NCI-H2171 treated with DMSO at 0.1 percent for 48 hours (cell line): ENCODE measurements at regions not wholly inside any gene's neighbourhood (a gene's known extent, or its start where the extent isn't known, plus 50 kb on each side); places are given as distances from the start of the nearest gene placed in this dataset.

Experiments
- DNase-seq: peaks from one replicate; lab custom pipeline; 2025; lab: John Stamatoyannopoulos, UW

DNA sequence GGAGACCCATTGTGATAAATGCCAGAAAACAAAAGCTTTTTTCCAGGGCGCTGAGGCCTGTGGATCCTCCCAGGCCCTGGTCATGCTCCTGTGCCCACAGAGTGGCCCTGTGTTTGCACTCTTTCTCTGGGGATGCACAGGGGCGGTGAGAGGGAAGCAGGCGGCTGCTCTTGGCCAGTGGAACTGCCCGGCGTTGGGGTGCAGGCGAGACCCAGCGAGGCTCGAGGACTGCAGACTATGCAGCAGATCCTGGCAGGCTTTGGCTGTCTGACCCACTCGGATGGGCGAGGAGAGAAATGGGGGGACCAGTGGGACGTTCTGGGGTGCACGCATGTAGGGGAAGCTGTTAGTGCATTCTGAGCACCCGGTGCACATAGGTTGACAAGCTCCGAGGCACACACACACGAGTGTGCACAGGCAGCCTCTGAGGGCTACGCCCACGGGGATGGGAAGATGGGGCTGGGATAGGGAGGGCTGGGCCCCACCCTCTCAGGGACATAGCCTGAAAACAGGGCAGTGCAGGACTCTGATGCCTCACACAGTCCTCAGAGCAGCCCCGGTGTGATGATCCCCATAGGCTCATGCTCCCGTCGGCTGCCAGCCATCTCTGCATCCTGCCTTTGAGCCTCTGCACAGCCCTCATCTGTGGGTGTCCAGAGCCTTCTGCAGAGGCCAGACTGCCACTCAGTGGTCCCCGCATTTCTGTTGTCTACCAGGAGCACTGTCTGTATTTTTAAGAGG, 1233.5 kb downstream of the BRD1 start:
- DNase-seq = peak; percentile 51

DNA sequence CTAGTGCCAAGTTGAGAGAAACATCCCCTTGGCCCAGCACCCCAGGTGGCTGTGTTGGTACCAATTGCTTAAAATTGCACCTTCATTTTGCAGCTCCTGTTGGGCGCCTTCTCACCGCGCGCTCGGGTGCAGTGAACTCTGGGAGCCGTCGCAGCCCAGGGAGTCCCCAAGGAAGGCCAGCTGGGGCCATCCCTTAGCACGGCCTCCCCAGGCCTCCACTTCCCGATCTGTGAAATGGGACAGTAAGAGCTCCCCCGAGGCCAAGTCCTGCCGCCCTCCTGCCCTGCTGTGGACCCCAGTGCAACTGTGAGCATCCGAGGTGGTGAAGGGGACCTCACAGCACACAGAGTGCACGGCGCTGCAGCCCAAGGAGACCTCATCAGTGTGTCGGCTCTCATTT, 1234.1 kb downstream of the BRD1 start:
- DNase-seq = no peak

DNA sequence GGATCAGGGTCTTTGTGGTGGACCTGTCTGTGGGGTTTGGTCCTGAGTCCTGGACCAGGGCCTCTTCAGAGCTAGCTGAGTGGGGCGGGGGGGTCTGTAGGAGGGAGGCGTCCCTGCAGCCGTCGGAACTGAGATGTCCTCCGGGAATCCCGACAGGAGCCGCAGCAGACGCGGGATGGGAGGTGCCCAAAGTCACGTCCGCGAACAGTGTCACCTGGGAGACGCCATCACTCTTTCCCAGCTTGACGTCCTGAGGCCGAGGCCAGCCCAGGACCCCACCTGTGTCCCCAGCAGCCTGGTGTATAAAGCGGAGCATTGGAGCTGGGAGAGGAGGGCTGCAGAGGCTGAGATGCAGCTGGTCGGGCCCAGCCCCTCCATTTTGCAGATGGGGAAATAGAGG, 1234.7 kb downstream of the BRD1 start:
- DNase-seq = no peak

DNA sequence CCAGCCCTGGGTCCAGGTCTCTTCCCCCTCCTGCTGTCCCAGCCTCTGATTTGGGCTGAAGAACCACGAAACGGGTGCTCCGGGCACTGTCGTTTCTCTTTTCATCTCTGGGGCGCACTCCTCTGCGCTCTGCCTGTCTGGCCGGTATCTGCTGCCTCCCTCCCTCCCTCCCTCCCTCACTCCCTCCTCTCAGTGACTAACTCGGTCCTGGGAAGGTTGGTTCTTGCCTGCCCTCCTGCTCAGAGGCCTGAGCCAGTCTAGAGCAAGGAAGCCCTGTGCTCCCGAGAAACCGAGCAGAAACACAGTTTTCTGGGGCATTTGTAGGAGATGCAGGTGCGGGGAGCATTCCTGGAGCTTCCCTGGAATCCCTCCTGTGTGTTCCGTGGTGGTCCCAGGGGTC, 1235.2 kb downstream of the BRD1 start:
- DNase-seq = no peak

DNA sequence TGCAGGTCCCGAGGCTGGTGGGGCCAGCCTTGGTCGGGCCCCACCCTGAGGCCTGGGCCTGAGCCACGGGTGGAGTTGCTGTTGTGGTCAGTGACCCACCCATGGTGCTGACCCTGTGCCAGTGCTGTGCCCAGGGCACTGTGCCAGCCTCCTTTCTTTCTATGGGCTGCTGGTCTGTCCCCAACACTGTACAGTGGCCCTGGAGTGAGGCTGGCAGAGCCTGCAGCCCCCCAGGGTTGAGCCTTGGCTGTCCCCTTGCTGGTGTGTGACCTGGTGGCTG, 1235.7 kb downstream of the BRD1 start:
- no peak for DNase-seq

DNA sequence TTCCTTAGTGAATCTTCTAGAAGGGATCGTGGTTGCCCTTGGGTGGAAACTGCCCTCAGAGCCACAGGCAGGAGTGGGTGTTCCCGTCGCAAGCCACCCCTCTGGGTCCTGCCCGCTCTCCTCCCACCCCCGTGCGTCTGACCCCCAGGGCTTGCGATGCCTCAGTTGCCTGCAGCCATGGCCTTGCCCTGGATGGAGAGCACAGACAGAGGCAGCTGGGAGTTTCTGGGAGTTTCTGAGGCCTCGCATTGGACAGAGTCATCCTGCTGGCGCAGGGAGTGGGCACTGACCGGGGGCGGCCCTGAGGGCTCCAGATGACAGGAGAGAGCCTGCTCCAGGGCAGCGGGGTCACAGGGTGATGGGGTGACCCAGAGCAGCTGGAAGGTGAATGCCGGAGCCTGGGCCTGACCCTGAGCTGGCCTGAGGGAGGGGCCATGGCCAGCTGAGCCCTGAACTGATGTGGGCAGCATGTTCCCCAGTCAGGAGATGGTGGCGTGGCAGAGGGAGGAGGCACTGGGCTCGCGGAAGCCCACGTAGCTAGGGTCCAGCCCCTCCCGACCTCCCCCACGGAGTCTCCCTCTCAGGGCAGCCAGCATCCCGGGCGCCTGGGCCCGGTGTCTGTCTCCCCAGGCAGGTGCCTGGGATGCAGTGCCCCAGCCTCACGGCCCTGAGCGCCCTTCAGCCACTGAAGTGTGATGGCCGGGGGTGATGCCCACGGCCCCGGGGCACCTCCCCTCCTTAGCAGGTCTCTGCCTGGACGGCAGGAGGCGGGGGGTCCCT, 1236.2 kb downstream of the BRD1 start:
- DNase-seq = no peak

DNA sequence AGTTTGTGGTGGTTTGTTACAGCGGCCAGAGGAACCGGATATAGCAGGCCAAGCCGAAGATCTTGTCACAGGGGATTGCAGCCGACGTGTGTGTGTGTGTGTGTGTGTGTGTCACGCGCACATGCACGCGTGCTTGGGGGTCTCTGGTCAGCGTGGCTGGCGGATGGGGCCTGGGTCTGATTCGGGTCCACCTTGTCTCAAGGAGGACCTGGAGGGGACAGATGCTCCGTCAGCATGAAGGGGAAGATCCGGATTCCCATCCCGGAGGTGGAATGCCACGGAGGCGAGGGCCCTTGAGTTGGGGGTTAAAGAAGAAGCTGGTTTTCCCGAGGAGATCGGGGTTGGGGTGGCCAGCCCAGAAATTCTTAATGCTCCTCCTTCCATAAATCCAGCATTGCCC, 1237.8 kb downstream of the BRD1 start:
- no peak for DNase-seq

DNA sequence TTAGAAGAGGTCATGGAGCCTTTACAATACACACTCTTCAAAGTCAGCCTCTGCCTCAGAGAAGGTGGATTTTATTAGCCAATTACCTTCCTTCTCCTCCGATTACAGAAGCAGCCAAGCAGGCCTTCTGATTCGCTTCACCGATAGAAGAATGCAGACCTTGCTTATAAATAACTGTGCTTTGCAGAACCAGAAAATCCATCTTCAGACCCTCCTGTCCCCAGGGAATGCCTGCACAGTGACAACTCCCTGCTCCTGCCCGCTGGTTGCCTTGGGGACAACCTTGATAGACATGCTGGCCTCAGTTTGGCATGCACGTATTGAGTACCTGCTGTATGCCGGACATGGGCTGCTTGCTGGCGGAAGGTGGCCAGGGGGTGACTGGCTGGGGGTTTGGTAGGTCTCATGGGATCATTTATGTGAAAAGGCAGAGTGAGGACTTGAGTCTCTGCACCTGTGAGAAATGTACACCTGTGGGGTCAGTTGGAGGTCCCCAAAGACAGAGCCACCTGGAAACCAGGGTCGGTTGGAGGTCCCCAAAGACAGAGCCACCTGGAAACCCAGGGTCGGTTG, 1238.7 kb downstream of the BRD1 start:
- no peak for DNase-seq

DNA sequence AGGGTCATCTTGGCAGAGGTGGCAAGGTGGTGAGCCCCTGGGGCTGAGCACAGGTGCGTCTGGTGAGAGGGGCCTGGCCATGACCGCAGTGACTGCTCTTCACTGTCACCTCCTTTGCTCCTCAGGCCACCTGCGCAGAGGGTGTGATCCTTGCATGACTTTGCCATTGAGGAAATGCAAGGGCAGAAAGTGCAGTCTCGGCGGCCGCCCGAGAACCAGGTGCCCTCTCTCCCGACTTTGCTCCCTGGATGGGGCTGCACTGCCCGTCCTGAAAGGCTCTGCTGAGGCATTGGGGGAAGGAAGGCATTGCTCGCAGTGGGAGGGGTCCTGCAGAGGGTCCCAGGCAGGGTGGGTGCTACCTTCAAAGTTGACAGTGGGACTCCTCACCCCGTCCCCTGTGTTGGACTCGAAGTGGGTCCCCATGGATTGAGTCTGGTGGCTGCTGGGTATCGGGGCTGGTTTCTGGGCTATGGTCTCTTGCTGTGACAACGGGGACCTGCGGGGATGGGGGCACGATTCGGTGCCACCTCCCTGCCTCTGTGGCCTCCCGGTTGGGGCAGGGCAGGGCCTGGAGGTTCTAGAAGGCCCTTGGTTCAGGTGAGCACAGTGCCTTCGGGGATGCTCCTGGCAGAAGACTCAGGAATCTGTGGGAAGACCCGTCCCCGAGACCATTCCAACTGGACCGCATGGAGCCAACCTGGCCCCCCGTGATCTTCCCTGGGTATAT, 1239.4 kb downstream of the BRD1 start:
- DNase-seq = no peak

DNA sequence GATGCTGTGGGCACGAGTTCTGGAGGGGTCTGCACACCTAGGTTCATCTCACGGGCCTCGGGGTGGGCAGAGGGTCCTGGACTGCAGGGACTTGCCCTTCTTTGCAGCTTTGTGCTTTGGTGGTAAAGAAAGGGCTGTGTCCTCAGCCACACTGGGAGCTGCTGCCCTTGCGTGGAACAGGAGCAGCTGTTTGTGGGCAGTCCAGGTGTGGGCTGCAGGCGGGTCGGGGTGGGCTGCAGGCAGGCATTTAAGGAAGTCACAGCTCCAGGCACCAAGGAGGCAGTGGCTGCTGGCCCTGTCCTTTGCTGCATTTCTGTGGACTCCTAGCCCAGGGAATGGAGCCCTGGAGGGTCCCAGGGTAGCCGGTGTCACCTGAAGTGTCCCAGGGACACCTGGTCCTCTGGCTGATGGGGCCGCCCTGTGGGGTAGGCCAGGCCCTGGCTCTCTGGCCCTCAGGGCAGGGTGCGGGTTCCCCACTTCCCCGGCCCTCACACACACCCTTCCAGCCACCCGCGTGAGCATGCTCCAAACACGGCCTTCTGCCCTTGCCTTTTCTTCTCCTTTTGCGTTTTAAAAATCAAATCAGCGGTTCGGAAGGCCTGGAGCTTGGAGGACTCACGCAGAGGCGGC, 1240.3 kb downstream of the BRD1 start:
- DNase-seq = no peak

DNA sequence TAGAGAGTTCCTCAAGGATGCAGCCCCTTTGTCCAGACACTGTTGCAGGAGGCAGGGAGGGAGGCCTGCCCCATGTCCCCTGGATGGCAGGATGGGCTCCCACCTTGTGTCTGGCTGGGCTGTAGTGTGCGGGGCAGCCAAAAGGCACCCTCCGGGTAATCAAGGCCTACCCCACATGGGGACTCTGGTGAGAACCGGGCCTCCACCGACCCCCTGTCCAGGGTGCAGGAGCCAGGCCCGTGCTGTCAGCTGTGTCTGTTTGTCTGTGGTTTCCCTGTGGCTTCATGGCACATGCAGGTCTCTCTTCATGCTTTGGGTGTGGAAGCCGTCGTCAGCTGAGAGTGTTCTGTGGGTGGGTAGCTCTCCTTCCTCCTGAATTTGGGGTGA, 1240.9 kb downstream of the BRD1 start:
- DNase-seq = no peak

DNA sequence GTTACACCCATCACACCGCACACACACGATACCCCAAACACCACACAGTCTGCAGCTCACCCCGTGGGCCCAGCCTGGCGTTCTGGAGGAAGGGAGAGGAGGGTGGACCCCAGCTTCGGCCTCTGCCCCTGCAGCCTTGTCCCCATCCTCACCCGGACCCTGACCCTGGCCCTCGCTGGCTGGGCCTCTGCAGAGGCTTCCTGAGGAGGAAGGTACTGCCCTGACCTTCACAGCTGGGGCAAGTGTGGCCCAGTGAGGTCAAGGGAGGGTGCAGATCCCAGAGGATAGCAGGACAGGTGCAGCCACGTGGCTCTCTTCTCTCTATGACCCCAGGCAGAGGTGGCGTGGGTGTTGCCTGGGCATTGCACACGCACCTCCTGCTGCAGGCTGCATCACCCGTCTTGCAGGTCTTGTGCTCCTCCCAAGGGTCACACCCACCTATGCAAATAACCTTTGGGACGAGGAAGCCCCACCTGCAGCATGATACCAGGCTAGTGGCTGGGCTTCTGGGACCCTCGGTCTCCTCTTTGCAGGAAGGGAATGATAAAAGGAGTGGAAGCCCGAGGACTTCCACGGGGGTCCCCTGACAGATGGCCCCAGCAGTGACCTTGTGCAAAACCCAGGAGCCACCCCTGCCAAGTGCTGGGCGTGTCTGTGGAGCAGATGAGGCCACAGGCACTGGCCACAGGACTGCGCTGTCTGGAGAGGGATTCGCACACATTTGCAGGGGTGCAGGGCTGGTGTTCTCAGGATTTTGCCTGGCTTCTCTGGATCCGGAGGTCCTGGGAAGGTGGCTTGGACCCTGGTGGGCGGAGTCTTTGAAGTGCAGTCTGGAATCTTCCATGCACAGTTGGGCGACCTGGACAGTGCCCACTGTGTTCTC, 1241.5 kb downstream of the BRD1 start:
- DNase-seq = no peak

DNA sequence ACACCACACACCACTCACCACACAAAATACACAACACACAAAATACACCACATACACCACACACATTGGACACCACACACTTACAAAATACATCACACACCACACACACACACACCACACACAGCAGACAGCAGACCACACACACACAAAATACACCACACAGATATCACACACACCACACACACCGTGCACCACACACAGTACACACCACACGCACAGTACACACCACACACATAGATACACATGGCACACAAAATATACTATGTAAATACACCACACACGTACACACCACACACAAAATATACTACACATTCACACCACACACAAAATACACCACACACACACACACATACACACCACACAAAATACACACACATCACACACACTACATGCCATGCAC, 1243.5 kb downstream of the BRD1 start:
- no peak for DNase-seq

DNA sequence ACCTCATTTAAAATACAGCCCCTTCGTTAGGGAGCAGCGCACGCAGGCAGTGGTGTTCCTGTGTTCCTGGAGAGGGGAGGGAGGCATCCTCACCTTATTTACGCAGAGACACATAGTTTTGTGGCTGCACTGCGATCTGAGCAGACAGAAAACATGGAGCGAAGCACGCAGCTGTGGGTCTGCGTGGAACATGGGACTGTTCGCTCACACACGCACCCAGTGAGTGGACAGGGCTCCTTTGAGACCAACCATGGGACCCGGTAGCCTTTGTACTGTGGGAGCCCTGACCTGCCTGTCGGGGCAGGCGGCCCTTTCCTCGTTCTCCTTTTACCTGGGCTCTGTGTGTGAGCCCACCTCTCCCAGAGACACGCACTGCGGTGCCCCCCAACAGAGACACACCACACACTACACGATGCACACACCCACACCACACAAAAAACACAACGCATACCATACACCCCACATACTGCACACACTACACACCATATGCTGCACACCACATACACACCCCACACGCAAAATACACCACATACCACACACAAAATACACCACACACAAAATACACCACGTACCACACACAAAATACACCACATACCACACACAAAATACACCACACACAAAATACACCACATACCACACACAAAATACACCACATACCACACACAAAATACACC, 1245.7 kb downstream of the BRD1 start:
- DNase-seq = peak; percentile 27

DNA sequence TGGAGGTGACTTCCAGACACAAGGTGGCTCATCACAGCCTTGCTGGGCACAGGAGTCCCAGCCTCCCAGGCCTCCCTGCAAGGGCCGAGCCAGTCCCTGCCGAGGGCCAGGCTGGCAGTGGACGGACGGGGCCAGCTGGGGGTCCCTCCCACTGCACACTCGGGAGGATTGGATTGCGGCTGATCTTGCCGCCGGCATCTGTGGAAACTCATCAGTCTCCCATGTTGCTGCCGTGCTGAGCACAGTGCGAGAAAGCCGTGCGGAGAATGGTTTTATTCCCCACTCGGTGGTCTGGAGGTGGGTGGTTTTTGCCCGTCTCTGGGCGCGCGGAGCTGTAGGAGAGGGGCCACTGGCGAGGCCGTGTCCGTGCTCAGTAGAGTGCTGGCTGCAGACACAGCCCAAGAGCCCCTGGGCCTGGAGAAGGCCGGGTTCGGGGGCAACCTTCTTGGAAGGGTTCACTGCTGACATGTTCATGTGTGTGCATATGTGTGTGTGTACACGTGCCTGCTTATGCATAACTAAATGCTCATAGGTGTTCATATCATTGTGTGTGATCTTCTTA, 1246.4 kb downstream of the BRD1 start:
- DNase-seq = no peak

DNA sequence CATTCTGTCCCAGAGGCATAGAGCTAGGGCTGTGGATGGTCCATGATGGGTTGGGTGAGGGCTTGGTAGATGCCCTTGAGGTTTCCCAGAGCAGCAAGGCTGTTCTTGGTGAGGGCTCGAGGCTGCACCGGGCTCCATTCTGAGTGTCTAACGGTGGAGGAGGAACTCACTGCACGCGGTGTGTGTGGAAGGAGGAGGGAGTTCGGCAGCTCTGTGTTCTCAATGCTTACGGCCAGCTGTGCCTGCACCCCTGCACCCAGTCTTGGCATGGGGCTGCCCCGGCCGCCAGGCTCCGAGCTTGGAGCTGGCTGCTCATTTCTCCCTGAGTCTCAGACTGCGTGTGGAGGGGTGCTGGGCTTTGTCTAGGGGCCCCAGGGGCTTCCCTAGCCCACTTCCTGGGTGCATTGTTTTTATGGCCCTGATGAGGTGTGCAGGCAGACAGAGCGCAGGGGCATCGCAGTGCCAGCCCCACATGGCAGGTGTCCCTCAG, 1247.1 kb downstream of the BRD1 start:
- DNase-seq = no peak

DNA sequence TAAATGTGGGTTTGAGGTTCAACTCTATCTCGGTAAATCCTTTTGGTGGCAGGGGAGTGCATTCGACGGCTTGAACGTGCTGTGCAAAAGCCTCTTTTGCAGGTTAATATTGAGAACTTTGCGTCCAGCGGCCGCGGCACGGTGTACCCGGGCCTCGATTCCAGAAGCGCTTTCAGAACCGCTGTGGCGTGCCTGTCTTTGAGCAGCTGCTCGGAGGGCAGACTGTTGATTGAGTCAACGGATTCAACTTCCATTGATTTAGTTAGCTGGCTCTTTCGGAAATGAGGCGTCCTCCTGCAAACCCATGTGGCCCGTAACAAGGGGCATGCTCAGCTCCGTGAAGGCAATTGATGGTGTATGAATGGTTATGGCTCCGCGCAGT, 1247.8 kb downstream of the BRD1 start:
- no peak for DNase-seq

DNA sequence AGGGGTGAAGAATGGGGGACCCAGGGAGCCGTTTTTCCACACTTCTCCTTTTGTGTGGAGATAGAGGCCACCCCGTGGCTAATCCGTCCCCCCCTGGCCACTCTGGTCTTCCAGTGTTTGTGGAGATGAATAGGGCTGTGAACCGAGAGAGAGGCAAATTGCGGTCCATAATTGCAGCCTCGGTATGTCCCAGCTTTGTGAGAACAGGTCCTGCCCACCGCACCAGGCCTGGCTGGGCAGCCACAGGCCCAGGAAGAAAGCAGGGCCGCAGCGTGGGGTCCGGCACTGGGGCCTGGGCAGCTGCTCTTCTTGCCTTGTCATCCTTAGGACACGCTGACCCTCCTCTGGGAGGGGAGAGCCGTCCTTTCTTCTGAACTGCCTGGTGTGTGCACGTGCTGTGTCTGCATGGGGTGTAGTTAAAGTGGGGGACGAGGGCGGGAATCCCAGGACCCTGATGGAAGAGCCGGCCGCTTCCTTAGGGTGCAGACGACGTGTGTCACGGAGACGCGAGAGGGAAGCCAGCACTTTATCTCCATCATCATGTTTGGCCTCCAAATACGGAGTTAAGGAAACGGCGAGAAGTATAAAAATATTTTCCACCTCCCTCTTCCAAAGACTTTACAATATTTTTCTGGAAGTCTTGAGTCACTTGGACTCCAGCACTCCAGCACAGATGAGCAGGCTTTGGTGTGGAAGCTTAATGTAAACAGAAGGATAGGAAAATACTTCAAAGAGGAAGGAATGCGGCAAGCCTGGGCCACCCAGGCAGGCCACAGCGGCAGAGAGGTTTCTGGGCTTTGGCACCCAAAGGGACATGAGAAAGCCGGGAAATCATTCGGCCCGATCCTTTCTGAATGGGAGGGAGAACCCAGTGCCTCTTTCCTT, 1248.4 kb downstream of the BRD1 start:
- DNase-seq = peak; percentile 15
